WTC11 (cell line): ENCODE measurements at regions not wholly inside any gene's neighbourhood (a gene's known extent, or its start where the extent isn't known, plus 50 kb on each side); places are given as distances from the start of the nearest gene placed in this dataset.

Source experiments
- ATAC-seq: fragments of 200-7000 bp; cut with Tn5 transposase; 2 replicates; pipeline ENCODE4 v1.10.0; 2021; ENCODE audit warnings: mild to moderate bottlenecking, moderate library complexity
- CTCF ChIA-PET: fragments of 300-600 bp; sonication (Branson Sonifier 250); formaldehyde crosslinking; loops from one replicate; lab custom pipeline; 2021; ENCODE audit warnings: antibody characterized with exemption; lab: Charles Lee
- POLR2A ChIA-PET: fragments of 350-600 bp; sonication (Branson Sonifier 250); formaldehyde crosslinking; loops from one replicate; lab custom pipeline; 2021; ENCODE audit warnings: antibody characterized with exemption; lab: Charles Lee
- DNase-seq: peaks from one replicate; pipeline ENCODE4 v3.0.0; 2021; ENCODE audit warnings: low spot score
- H3K27ac Mint-ChIP-seq: 2 replicates; pipeline ENCODE4 v1.8.0; 2021; ENCODE audit warnings: mixed read lengths
- H3K27me3 Mint-ChIP-seq: 2 replicates; pipeline ENCODE4 v1.8.0; 2021; ENCODE audit warnings: low read depth, mild to moderate bottlenecking, moderate library complexity, mixed read lengths
- H3K36me3 Mint-ChIP-seq: 2 replicates; pipeline ENCODE4 v1.8.0; 2021; ENCODE audit warnings: mixed read lengths
- H3K4me1 Mint-ChIP-seq: 2 replicates; pipeline ENCODE4 v1.8.0; 2022; ENCODE audit warnings: mixed read lengths
- H3K4me3 Mint-ChIP-seq: 2 replicates; pipeline ENCODE4 v1.8.0; 2021; ENCODE audit warnings: mild to moderate bottlenecking, moderate library complexity, mixed read lengths
- H3K9me3 Mint-ChIP-seq: 2 replicates; pipeline ENCODE4 v1.8.0; 2021; ENCODE audit warnings: mixed read lengths
- ELF4 ChIP-seq: sonication (generic); formaldehyde crosslinking; IDR thresholded peaks from 2 replicates; pipeline ENCODE4 v1.8.1; 2022; ENCODE audit warnings: low read depth, mild to moderate bottlenecking, moderate library complexity, missing genetic modification reagents
- ETV6 ChIP-seq: sonication (generic); formaldehyde crosslinking; IDR thresholded peaks from 2 replicates; pipeline ENCODE4 v1.8.1; 2022; ENCODE audit warnings: mild to moderate bottlenecking, missing genetic modification reagents
- GRHL2 ChIP-seq: fragments of 250-450 bp; sonication (Bioruptor Pico); IDR thresholded peaks from 2 replicates; pipeline ENCODE4 v1.8.0; 2022; ENCODE audit warnings: mild to moderate bottlenecking, moderate library complexity; ENCODE audit not compliant: insufficient replicate concordance, severe bottlenecking
- HMGA2 ChIP-seq: fragments of 250-450 bp; sonication (Bioruptor Pico); IDR thresholded peaks from 2 replicates; pipeline ENCODE4 v1.4.0; 2021; ENCODE audit warnings: mild to moderate bottlenecking, moderate library complexity
- JUN ChIP-seq: sonication (generic); formaldehyde crosslinking; IDR thresholded peaks from 2 replicates; pipeline ENCODE4 v1.8.0; 2023; ENCODE audit warnings: mild to moderate bottlenecking, missing genetic modification reagents
- MLX ChIP-seq: sonication (generic); formaldehyde crosslinking; IDR thresholded peaks from 2 replicates; pipeline ENCODE4 v1.8.1; 2023; ENCODE audit warnings: mild to moderate bottlenecking, missing genetic modification reagents, moderate library complexity
- MYBL2 ChIP-seq: sonication (generic); formaldehyde crosslinking; IDR thresholded peaks from 2 replicates; pipeline ENCODE4 v1.8.1; 2023; ENCODE audit warnings: mild to moderate bottlenecking, moderate library complexity, missing genetic modification reagents
- NFYB ChIP-seq: sonication (generic); formaldehyde crosslinking; conservative IDR thresholded peaks from 2 replicates; pipeline ENCODE4 v1.8.0; 2022; ENCODE audit warnings: low read depth, missing genetic modification reagents
- NR1H2 ChIP-seq: sonication (generic); formaldehyde crosslinking; IDR thresholded peaks from 2 replicates; pipeline ENCODE4 v1.9.0; 2021; ENCODE audit warnings: mild to moderate bottlenecking, moderate library complexity, missing genetic modification reagents
- PRRX2 ChIP-seq: fragments of 250-450 bp; sonication (Bioruptor Pico); IDR thresholded peaks from 2 replicates; pipeline ENCODE4 v1.8.0; 2021; ENCODE audit warnings: mild to moderate bottlenecking
- SMAD3 ChIP-seq: sonication (generic); formaldehyde crosslinking; IDR thresholded peaks from 2 replicates; pipeline ENCODE4 v1.8.0; 2022; ENCODE audit warnings: missing genetic modification reagents, mild to moderate bottlenecking, borderline replicate concordance
- SOX15 ChIP-seq: fragments of 250-450 bp; sonication (Bioruptor Pico); IDR thresholded peaks from 2 replicates; pipeline ENCODE4 v1.9.0; 2021; ENCODE audit warnings: mild to moderate bottlenecking
- SP1 ChIP-seq: sonication (generic); formaldehyde crosslinking; conservative IDR thresholded peaks from 2 replicates; pipeline ENCODE4 v1.8.1; 2022; ENCODE audit warnings: missing genetic modification reagents
- TEAD1 ChIP-seq: sonication (generic); formaldehyde crosslinking; IDR thresholded peaks from 2 replicates; pipeline ENCODE4 v1.8.0; 2022; ENCODE audit warnings: mild to moderate bottlenecking, missing genetic modification reagents
- ZBTB21 ChIP-seq: sonication (generic); formaldehyde crosslinking; IDR thresholded peaks from 2 replicates; pipeline ENCODE4 v1.8.1; 2023; ENCODE audit warnings: mild to moderate bottlenecking, missing genetic modification reagents, borderline replicate concordance
- ZMAT4 ChIP-seq: fragments of 250-450 bp; sonication (Bioruptor Pico); IDR thresholded peaks from 2 replicates; pipeline ENCODE4 v1.9.0; 2021; ENCODE audit warnings: mild to moderate bottlenecking
- ZNF281 ChIP-seq: sonication (generic); formaldehyde crosslinking; IDR thresholded peaks from 2 replicates; pipeline ENCODE4 v1.8.0; 2023; ENCODE audit warnings: mild to moderate bottlenecking, missing genetic modification reagents
- TF ChIP-seq, protein P1 (sequence below): fragments of 250-450 bp; sonication (Bioruptor Pico); IDR thresholded peaks from 2 replicates; pipeline ENCODE4 v1.9.0; 2021; ENCODE audit warnings: mild to moderate bottlenecking, borderline replicate concordance
- TF ChIP-seq, protein P2 (sequence below): sonication (generic); formaldehyde crosslinking; IDR thresholded peaks from 2 replicates; pipeline ENCODE4 v1.8.1; 2023; ENCODE audit warnings: mild to moderate bottlenecking, missing genetic modification reagents
- TF ChIP-seq, protein P3 (sequence below): sonication (generic); formaldehyde crosslinking; IDR thresholded peaks from 2 replicates; pipeline ENCODE4 v1.8.0; 2023; ENCODE audit warnings: missing genetic modification reagents

DNA sequence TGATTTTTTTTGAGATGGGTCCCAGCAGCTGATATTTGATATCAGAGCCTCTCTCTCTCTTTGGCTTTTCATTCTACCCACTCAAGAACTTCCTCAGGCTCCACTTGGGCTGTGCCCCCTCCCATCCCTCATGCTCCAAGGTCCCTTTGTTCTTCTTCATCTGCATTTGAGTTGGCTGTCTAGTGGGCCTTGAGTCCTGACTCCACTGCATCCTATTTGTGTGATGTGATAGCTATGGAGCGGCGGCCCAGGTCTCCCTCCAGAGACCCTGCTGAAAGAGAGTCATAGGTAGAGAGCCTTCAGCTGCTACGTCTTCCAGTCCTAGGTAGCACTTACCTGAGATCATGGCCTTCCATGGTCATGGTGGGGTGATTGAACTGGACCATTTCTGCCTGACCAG is 123.1 kb upstream of the VRK1 start (continued):
- TF ChIP-seq ZNF281 (CRISPR knock-in tag): no peak

DNA sequence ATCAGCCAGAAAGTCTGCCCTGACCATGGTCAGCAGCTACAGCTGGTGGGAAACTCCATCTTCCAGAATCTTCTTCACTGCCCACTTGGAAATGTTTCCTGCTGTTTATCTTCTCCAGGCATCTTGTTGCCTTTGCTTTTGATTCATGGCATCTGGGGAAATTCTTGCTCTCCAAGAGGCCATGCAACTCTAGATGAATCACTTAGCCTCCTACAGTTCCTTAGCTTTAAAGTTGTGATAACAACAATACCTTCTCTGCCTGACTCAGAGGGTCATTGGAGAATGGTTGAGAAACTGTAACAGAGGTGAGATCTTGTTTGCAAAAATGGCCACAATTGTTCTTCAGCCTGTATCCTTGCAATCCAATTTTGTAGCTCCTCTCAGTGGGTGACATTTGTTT is 121.0 kb upstream of the VRK1 start:
- TF ChIP-seq SOX15 (CRISPR knock-in tag) (no peak), MLX (no peak), ZBTB21 (CRISPR knock-in tag) (no peak), GRHL2 (CRISPR knock-in tag) (no peak), MYBL2 (no peak), ELF4 (CRISPR knock-in tag) (no peak), SP1 (CRISPR knock-in tag) (no peak), NFYB (CRISPR knock-in tag) (no peak), PRRX2 (no peak), ZMAT4 (CRISPR knock-in tag) (no peak), NR1H2 (no peak), JUN (CRISPR knock-in tag) (no peak), ETV6 (CRISPR knock-in tag) (no peak), TEAD1 (CRISPR knock-in tag) (no peak), SMAD3 (CRISPR knock-in tag) (no peak), HMGA2 (no peak)
- TF ChIP-seq, protein P1, sequence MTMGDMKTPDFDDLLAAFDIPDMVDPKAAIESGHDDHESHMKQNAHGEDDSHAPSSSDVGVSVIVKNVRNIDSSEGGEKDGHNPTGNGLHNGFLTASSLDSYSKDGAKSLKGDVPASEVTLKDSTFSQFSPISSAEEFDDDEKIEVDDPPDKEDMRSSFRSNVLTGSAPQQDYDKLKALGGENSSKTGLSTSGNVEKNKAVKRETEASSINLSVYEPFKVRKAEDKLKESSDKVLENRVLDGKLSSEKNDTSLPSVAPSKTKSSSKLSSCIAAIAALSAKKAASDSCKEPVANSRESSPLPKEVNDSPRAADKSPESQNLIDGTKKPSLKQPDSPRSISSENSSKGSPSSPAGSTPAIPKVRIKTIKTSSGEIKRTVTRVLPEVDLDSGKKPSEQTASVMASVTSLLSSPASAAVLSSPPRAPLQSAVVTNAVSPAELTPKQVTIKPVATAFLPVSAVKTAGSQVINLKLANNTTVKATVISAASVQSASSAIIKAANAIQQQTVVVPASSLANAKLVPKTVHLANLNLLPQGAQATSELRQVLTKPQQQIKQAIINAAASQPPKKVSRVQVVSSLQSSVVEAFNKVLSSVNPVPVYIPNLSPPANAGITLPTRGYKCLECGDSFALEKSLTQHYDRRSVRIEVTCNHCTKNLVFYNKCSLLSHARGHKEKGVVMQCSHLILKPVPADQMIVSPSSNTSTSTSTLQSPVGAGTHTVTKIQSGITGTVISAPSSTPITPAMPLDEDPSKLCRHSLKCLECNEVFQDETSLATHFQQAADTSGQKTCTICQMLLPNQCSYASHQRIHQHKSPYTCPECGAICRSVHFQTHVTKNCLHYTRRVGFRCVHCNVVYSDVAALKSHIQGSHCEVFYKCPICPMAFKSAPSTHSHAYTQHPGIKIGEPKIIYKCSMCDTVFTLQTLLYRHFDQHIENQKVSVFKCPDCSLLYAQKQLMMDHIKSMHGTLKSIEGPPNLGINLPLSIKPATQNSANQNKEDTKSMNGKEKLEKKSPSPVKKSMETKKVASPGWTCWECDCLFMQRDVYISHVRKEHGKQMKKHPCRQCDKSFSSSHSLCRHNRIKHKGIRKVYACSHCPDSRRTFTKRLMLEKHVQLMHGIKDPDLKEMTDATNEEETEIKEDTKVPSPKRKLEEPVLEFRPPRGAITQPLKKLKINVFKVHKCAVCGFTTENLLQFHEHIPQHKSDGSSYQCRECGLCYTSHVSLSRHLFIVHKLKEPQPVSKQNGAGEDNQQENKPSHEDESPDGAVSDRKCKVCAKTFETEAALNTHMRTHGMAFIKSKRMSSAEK (CRISPR knock-in tag): no peak
- TF ChIP-seq, protein P2, sequence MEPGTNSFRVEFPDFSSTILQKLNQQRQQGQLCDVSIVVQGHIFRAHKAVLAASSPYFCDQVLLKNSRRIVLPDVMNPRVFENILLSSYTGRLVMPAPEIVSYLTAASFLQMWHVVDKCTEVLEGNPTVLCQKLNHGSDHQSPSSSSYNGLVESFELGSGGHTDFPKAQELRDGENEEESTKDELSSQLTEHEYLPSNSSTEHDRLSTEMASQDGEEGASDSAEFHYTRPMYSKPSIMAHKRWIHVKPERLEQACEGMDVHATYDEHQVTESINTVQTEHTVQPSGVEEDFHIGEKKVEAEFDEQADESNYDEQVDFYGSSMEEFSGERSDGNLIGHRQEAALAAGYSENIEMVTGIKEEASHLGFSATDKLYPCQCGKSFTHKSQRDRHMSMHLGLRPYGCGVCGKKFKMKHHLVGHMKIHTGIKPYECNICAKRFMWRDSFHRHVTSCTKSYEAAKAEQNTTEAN (CRISPR knock-in tag): no peak
- TF ChIP-seq, protein P3, sequence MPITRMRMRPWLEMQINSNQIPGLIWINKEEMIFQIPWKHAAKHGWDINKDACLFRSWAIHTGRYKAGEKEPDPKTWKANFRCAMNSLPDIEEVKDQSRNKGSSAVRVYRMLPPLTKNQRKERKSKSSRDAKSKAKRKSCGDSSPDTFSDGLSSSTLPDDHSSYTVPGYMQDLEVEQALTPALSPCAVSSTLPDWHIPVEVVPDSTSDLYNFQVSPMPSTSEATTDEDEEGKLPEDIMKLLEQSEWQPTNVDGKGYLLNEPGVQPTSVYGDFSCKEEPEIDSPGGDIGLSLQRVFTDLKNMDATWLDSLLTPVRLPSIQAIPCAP (CRISPR knock-in tag): no peak
- Mint-ChIP-seq H3K27me3 (peaks cover 31% of the 10 kb centered on the region), H3K9me3 (peaks cover 6% of the 10 kb centered on the region), H3K4me1 (no peaks in the 10 kb centered on the region), H3K4me3 (no peak overlapping the region), H3K36me3 (no peaks in the 10 kb centered on the region), H3K27ac (no peak overlapping the region)
- no peak for DNase-seq
- ChIA-PET CTCF (interaction anchor here (0.5 kb wide), 1 partner anchor 64 kb away, joined by 3 read pairs; no protein-coding TSS in a partner anchor), POLR2A (no interaction called here)
- ATAC-seq: no peak
